ENCODE measurements at regions not wholly inside any gene's neighbourhood (a gene's known extent, or its start where the extent isn't known, plus 50 kb on each side); places are given as distances from the start of the nearest gene placed in this dataset.

DNA sequence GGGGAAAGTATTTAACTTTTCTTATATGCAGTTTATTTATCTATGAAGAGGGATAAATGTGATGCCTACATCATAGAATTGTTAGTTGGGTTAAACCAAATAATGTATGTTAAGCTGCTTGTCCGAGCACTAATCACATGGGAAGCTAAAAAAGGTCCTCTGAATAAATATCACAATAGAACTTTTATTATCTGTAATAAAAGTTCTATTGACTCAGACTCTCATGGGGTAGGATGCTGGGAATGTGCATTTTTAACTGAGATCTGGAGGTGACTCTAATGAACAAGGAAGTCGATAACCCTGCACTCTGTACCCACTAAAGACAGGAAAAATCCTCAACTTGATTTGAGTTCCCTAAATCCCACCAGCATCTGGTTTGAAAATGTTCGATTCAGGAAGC is 205.9 kb upstream of the IL12B start:
- TF ChIP-seq, protein P1, sequence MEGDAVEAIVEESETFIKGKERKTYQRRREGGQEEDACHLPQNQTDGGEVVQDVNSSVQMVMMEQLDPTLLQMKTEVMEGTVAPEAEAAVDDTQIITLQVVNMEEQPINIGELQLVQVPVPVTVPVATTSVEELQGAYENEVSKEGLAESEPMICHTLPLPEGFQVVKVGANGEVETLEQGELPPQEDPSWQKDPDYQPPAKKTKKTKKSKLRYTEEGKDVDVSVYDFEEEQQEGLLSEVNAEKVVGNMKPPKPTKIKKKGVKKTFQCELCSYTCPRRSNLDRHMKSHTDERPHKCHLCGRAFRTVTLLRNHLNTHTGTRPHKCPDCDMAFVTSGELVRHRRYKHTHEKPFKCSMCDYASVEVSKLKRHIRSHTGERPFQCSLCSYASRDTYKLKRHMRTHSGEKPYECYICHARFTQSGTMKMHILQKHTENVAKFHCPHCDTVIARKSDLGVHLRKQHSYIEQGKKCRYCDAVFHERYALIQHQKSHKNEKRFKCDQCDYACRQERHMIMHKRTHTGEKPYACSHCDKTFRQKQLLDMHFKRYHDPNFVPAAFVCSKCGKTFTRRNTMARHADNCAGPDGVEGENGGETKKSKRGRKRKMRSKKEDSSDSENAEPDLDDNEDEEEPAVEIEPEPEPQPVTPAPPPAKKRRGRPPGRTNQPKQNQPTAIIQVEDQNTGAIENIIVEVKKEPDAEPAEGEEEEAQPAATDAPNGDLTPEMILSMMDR (IDR thresholded peaks at IDR 0.05; ENCODE audit: low read depth, low read length, missing control alignments) = no peak
- no peak overlapping the region for H3K4me3 ChIP-seq (ENCODE audit: low read depth, low read length)
- DNase-seq (ENCODE audit: low read depth) = no peak

DNA sequence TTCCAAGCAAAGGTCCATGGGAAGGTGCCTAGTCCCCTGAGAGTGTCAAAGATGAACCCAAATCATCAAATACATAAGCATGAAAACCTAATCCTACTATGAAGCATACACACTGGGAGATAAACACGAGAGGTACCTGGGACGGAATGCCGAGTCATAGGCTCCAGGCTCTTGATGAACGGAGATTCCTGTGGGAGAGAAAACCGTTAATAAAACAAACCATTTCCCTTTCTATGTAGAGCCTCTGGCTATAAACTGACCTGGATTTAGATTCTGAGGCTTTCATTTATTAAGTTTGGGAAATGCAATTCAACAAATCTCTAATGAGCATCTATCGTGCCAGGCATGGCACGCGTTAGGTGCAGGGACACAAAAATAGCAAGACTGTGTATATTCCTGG is 206.4 kb upstream of the IL12B start:
- TF ChIP-seq, protein P1 (IDR thresholded peaks at IDR 0.05; ENCODE audit: low read depth, low read length, missing control alignments) = no peak
- no peak overlapping the region for H3K4me3 ChIP-seq (ENCODE audit: low read depth, low read length)
- DNase-seq (ENCODE audit: low read depth) = no peak

DNA sequence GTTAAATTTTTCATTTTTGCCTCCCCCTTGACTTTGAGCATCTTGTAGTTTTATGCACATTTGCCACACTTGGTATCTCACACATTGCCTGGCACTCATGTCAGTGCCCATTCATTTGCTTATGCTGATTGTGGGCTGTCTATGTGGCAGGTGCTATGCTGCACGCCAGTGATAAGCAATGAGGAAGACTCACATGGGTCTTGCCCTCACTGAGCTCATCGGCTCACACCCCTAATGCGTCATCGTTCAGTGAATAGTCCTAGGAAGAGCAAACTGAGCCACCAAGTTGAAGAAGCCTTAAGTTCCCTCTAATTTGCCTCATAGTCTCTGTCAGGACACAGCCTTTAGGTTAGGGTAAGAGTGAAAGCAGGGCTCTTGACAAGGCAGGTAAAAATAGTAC is 209.4 kb upstream of the IL12B start:
- no peak overlapping the region for H3K4me3 ChIP-seq (ENCODE audit: low read depth, low read length)
- DNase-seq (ENCODE audit: low read depth) = no peak
- TF ChIP-seq, protein P1 (IDR thresholded peaks at IDR 0.05; ENCODE audit: low read depth, low read length, missing control alignments) = no peak

DNA sequence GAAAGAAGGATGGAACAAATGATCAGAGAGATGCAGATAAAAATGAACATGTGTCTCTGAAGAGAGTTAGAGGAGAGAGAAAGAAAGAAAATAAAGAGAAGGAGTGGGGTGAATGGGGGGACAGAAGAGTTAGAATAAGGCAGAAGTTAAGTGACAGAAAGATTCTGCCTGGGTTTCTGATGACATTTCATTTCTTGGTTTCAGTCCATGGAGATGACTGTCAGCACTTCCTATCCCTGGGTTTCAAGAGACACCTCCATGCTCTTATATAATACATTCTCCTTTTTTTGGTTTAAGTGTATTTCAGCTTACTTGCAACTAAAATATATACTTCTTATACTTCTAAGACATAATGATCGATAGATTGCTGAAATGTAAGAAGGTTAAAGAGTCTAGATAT is 213.0 kb upstream of the IL12B start:
- DNase-seq (ENCODE audit: low read depth) = no peak
- H3K4me3 ChIP-seq (ENCODE audit: low read depth, low read length) = no peak overlapping the region
- TF ChIP-seq, protein P1 (IDR thresholded peaks at IDR 0.05; ENCODE audit: low read depth, low read length, missing control alignments) = no peak

DNA sequence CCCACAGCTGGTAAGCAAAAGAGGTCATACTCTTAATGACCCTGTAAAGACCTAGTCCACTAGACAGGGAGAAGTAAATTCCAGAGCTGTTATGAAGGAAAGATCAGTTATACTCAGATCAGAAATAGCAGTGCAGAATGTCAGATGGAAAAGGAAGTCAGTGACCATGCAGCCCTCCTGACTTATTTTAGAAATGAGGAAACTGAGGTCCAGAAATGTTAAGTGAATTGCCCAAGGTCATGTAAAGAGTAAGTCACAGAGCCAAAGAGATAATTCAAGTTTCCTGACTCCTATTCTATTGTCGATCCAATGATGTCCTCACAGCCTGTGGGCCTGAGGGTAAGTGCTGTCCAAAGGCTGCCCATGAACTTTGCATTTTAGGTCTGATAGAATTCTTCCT is 214.9 kb upstream of the IL12B start:
- TF ChIP-seq, protein P1 (IDR thresholded peaks at IDR 0.05; ENCODE audit: low read depth, low read length, missing control alignments) = no peak
- no peak overlapping the region for H3K4me3 ChIP-seq (ENCODE audit: low read depth, low read length)
- no peak for DNase-seq (ENCODE audit: low read depth)

DNA sequence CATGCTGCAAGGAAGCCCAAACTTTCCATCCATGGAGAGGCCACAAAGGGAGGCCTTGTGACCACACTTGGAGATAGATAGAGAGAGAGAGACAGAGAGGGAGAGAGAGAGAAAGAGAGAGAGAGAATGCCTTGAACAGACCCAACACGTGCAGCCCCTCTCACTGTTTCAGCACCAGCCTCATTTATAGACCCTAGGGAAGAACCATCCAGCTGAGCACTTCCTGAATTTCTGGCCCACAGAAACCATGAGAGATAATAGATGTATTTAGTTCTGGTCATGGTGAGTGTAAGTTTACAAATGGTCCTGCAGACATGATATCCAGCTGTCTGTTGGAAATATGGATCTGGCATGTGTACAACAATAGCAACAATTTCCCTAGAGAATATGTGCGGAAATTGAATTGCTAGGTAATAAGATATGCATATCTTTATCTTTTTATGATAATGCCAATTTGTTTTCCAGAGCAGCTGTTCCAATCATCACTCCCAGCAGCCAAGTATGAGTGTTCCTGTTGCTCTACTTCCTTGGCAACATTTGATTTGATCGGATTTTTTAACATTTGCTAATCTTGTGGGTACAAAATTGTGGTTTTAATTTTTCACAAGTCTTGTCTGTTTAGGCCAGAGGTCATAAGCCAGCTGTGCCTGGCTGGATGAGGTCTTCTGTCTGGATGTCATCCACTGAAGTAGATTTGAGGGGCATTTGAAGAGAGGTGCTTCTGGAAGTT is 217.3 kb upstream of the IL12B start:
- TF ChIP-seq, protein P1 (IDR thresholded peaks at IDR 0.05; ENCODE audit: low read depth, low read length, missing control alignments) = no peak
- no peak for DNase-seq (ENCODE audit: low read depth)
- H3K4me3 ChIP-seq (ENCODE audit: low read depth, low read length) = no peak overlapping the region

DNA sequence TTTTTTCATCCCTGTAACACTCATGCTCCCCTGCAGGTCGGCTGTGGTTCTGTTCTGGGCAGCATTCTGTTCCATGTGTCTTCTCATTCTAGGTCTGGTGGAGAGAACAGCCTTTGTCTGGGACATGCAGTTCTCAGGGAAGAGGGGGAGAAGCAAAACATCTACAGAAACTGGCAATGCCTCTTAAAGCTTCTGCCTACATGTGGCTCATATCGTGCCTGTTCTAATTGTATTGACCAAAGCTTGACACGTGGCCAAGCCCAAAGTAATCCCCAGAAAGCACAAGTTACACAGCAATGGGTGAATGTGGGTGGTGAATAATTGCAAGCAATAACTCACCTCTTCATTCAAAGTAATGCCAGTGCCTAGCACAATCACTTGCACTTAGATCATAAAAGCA is 218.2 kb upstream of the IL12B start:
- DNase-seq (ENCODE audit: low read depth) = no peak
- H3K4me3 ChIP-seq (ENCODE audit: low read depth, low read length) = no peak overlapping the region
- TF ChIP-seq, protein P1 (IDR thresholded peaks at IDR 0.05; ENCODE audit: low read depth, low read length, missing control alignments) = no peak

Data from GM12864 (cell line).